PC-9 (cell line): ENCODE measurements at regions not wholly inside any gene's neighbourhood (a gene's known extent, or its start where the extent isn't known, plus 50 kb on each side); places are given as distances from the start of the nearest gene placed in this dataset.

Source experiments
- BruUV-seq: library from RNA; stranded (reverse); fragments of 400-500 nt; replicated peaks from 2 replicates; lab custom pipeline; 2021; lab: Mats Ljungman, UMichigan
- CTCF ChIA-PET: fragments of 300-600 bp; sonication (Branson Sonifier 250); formaldehyde crosslinking; loops from one replicate; lab custom pipeline; 2022; ENCODE audit warnings: antibody characterized with exemption; lab: Charles Lee
- POLR2A ChIA-PET: fragments of 300-600 bp; sonication (Branson Sonifier 250); formaldehyde crosslinking; loops from one replicate; lab custom pipeline; 2022; ENCODE audit warnings: antibody characterized with exemption; ENCODE audit not compliant: unreplicated experiment; lab: Charles Lee
- DNase-seq, 2 experiments: peaks; one replicate each; pipeline versions ENCODE4 v3.0.0 to v3.0.0-alpha.2; 2015 to 2022; ENCODE audit warnings: mixed read lengths in 1 of 2
- H2AFZ ChIP-seq: fragments of 200-600 bp; sonication (generic); 2 replicates; pipeline ENCODE4 v1.8.1; 2017; ENCODE audit warnings: antibody characterized with exemption
- H3F3A ChIP-seq: fragments of 200-600 bp; sonication (generic); 2 replicates; pipeline ENCODE4 v1.8.1; 2017; ENCODE audit warnings: antibody characterized with exemption, mild to moderate bottlenecking, low read depth; ENCODE audit not compliant: insufficient read depth
- H3K27ac ChIP-seq: fragments of 200-600 bp; sonication (generic); 2 replicates; pipeline ENCODE4 v1.6.1; 2016; ENCODE audit warnings: mixed run types
- H3K27me3 ChIP-seq: fragments of 200-600 bp; sonication (generic); 2 replicates; pipeline ENCODE4 v1.6.1; 2016; ENCODE audit warnings: low read depth, mixed run types; ENCODE audit not compliant: insufficient read depth
- H3K36me3 ChIP-seq: fragments of 200-600 bp; sonication (generic); 2 replicates; pipeline ENCODE4 v1.6.1; 2016; ENCODE audit warnings: low read depth, mixed run types
- H3K4me1 ChIP-seq: fragments of 200-600 bp; sonication (generic); replicated peaks from 2 replicates; pipeline ENCODE4 v1.6.1; 2016; ENCODE audit warnings: mixed run types; ENCODE audit not compliant: insufficient read depth
- H3K4me2 ChIP-seq: fragments of 200-600 bp; sonication (generic); 2 replicates; pipeline ENCODE4 v1.6.1; 2017; ENCODE audit warnings: mixed run types
- H3K4me3 ChIP-seq: fragments of 200-600 bp; sonication (generic); 2 replicates; pipeline ENCODE4 v1.6.1; 2016; ENCODE audit warnings: mixed run types
- H3K79me2 ChIP-seq: fragments of 200-600 bp; sonication (generic); 2 replicates; pipeline ENCODE4 v1.6.1; 2017; ENCODE audit warnings: low read depth, mixed run types
- H3K9me2 ChIP-seq: fragments of 200-600 bp; sonication (generic); 2 replicates; pipeline ENCODE4 v1.8.1; 2017; ENCODE audit warnings: mild to moderate bottlenecking; ENCODE audit not compliant: insufficient read depth
- H3K9me3 ChIP-seq: fragments of 200-600 bp; sonication (generic); 2 replicates; pipeline ENCODE4 v1.8.1; 2016; ENCODE audit warnings: low read depth; ENCODE audit not compliant: insufficient read depth
- H4K20me1 ChIP-seq: fragments of 200-600 bp; sonication (generic); 2 replicates; pipeline ENCODE4 v1.8.1; 2017; ENCODE audit not compliant: insufficient read depth
- EZH2 ChIP-seq: fragments of 200-600 bp; sonication (generic); IDR thresholded peaks from 2 replicates; pipeline ENCODE4 v1.8.0; 2017; ENCODE audit warnings: antibody characterized with exemption, low read depth
- intact Hi-C: fragments of 100-400 bp; cut with micrococcal nuclease; formaldehyde crosslinking; loops from one replicate; pipeline ENCODE4 v1.10.0; 2022; ENCODE audit not compliant: unreplicated experiment
- TF ChIP-seq, protein P1 (sequence below): fragments of 200-600 bp; sonication (generic); conservative IDR thresholded peaks from 2 replicates; pipeline ENCODE4 v1.6.1; 2017; ENCODE audit warnings: mixed run types, antibody characterized with exemption, mild to moderate bottlenecking, moderate library complexity

DNA sequence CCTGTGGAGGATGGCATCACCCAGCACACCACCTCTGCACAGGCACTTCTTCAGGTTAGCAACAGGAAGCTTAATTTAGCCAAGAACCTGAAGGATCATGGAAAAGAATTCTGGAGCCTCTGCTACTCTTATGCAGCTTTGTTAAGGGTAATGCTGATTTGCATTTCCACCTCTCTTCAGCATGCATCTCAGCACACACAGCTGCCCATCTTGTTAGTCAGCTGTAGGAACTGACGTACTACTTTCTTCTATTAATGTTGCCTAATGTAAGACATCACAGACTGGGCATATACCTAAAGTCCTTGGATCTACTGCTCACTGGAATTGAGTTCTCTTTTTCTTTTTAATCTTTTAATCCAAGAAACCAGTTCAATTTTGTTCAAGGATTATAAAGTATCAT, 181.0 kb downstream of the SPP2 start:
- ChIA-PET CTCF (no interaction called here), POLR2A (no interaction called here)
- Histone ChIP-seq H3K9me2 (no peaks in the 10 kb centered on the region), H3K27ac (no peak overlapping the region), H3K9me3 (no peaks in the 10 kb centered on the region), H3K4me1 (no peaks in the 10 kb centered on the region), H2AFZ (no peak overlapping the region), H3K36me3 (no peaks in the 10 kb centered on the region), H3K4me3 (no peak overlapping the region), H3K79me2 (no peaks in the 10 kb centered on the region), H4K20me1 (no peaks in the 10 kb centered on the region), H3K27me3 (no peaks in the 10 kb centered on the region), H3F3A (no peaks in the 10 kb centered on the region), H3K4me2 (no peak overlapping the region)
- no peak for DNase-seq
- no peak for TF ChIP-seq EZH2
- TF ChIP-seq, protein P1, sequence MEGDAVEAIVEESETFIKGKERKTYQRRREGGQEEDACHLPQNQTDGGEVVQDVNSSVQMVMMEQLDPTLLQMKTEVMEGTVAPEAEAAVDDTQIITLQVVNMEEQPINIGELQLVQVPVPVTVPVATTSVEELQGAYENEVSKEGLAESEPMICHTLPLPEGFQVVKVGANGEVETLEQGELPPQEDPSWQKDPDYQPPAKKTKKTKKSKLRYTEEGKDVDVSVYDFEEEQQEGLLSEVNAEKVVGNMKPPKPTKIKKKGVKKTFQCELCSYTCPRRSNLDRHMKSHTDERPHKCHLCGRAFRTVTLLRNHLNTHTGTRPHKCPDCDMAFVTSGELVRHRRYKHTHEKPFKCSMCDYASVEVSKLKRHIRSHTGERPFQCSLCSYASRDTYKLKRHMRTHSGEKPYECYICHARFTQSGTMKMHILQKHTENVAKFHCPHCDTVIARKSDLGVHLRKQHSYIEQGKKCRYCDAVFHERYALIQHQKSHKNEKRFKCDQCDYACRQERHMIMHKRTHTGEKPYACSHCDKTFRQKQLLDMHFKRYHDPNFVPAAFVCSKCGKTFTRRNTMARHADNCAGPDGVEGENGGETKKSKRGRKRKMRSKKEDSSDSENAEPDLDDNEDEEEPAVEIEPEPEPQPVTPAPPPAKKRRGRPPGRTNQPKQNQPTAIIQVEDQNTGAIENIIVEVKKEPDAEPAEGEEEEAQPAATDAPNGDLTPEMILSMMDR = no peak
- intact Hi-C loops = no loop called here
- no TSS peak for BruUV-seq

DNA sequence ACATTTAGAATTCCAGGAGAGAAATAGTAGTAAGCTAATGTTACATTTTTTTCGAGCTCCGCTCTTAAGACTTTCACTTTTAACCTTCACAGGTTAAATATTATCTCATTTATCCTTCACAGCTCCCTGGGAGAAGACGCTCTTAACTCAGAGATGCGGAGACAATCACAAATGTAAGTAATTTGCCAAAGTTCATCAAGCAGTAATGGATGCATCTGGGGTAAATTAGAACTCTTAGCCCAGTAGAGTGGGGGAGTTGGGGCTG, 168.5 kb downstream of the SPP2 start:
- Histone ChIP-seq H4K20me1 (no peaks in the 10 kb centered on the region), H3K4me3 (no peak overlapping the region), H3F3A (no peaks in the 10 kb centered on the region), H3K79me2 (no peaks in the 10 kb centered on the region), H3K27me3 (no peaks in the 10 kb centered on the region), H3K27ac (no peak overlapping the region), H3K9me2 (no peaks in the 10 kb centered on the region), H3K9me3 (peaks cover 9% of the 10 kb centered on the region; the same call in 1 of the 2 replicates), H2AFZ (no peak overlapping the region), H3K36me3 (no peaks in the 10 kb centered on the region), H3K4me1 (no peaks in the 10 kb centered on the region), H3K4me2 (no peak overlapping the region)
- CTCF ChIA-PET = no interaction called here
- BruUV-seq = no TSS peak
- intact Hi-C loops = no loop called here
- TF ChIP-seq, protein P1 = no peak
- no peak for DNase-seq
- POLR2A ChIA-PET = no interaction called here

DNA sequence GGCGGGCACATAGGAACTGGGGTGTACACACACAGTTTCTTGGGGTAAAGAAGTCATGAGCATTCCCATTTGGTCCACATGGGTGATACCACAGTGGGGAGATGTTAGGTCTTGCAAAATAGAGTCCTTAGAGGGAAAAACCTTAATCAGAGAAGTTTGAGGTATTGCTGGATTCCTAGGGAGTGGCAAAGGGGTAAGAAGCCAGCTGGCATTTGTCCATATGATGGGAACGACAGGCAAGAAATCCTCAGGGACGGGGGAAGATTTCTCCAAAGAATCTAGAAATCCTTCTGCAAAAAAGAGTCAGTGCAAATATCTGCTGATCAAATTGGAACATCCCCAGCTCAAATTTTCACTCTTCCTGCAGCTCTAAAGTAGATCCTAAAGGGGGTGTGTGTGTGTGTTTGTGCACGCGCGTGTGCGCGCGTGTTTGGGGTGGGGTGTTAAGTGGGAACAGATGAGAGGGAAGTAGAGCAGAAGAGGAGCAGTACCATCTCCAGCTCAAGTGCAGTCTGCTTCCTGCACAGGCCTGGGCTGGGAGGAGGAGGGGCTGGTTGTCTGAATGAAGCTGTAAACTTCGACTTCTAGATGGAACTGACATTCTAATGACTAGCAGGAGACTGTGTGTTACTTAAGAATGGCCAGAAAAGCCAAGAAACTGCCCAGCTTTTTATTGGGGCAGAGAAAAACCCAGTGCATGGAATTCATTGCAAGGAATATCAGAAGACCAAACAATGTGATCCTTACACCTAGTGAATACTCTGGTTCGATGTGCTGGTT, 168.0 kb downstream of the SPP2 start:
- intact Hi-C loops = no loop called here
- H4K20me1 ChIP-seq = no peaks in the 10 kb centered on the region
- H3K4me1 ChIP-seq = no peaks in the 10 kb centered on the region
- CTCF ChIA-PET = no interaction called here
- no TSS peak for BruUV-seq
- no peaks in the 10 kb centered on the region for H3K79me2 ChIP-seq
- no peak for DNase-seq
- H3K9me2 ChIP-seq = no peaks in the 10 kb centered on the region
- POLR2A ChIA-PET = no interaction called here
- no peaks in the 10 kb centered on the region for H3K27me3 ChIP-seq
- H3K4me2 ChIP-seq = no peak overlapping the region
- H3F3A ChIP-seq = no peaks in the 10 kb centered on the region
- peaks cover 9% of the 10 kb centered on the region; the same call in 1 of the 2 replicates for H3K9me3 ChIP-seq
- no peaks in the 10 kb centered on the region for H3K36me3 ChIP-seq
- no peak overlapping the region for H2AFZ ChIP-seq
- TF ChIP-seq, protein P1 = no peak
- TF ChIP-seq EZH2 = no peak
- no peak overlapping the region for H3K4me3 ChIP-seq
- no peak overlapping the region for H3K27ac ChIP-seq
